ENCODE measurements at regions not wholly inside any gene's neighbourhood (a gene's known extent, or its start where the extent isn't known, plus 50 kb on each side); places are given as distances from the start of the nearest gene placed in this dataset.
"Not testable (repeated sequence)": the region's sequence is repeated elsewhere in the genome, so short reads cannot be mapped to it uniquely, and the experiment has no call there.

DNA sequence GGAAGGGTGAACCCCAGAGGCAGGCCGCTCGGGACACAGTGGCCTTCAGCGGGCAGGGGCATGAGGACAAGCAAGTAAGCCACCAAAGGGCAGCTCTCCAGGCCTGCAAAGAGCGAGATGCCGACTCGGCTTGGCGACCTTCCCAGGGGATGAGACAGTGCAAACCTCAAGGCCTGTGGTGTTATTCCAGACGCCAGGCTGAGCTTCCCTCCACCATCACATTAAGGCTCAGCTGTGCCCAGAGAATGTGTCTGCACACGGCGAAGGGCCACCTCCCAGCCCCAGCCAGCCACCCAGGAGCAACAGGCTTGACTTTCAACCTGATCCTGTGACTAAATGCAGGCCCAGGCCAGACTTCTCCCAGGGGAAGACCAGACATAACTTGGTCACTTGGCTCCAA lies 251.4 kb downstream of the SOX9 start:
- no peak for DNase-seq

GRCh38 chr17:72373910-72374741 lies 253.3 kb downstream of the SOX9 start:
- DNase-seq: no peak

DNA sequence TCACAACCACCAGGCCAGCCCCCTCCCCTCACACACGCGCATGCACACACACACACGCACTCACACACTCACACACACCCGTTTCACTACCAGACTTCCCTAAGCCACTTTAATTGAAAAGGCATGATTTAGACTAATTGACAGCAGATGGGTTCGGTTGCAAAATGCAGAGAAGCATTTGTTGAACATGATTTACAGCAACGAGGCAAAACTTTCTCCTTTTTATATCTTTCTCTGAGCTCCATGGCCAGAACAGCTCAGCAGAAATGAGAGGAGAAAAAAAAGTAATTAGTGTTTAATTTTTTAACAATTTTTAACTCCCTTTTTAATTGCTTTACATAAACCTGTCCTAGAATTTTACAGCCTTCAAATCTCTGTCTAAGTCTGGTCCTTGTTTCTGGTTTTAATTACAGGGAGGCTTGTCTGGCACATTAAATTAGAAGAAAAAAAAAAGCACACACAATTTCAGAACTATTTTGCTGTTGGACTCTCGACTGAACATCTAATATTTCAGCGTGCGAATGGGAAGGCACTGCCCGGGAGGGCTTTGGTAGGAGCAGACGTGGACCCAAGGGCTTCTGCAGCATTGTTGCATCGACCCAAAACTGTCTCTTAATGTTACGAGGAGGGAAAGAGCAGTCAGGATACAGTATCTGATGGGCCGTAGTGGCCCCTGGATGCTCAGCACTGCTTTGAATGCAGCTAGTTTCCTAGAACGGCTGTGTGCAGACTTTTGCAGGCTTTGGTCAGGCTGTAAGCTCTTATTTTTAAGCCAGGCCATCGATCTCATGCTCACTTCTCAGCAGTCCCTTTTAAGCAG lies 255.9 kb downstream of the SOX9 start:
- no peak for DNase-seq

DNA sequence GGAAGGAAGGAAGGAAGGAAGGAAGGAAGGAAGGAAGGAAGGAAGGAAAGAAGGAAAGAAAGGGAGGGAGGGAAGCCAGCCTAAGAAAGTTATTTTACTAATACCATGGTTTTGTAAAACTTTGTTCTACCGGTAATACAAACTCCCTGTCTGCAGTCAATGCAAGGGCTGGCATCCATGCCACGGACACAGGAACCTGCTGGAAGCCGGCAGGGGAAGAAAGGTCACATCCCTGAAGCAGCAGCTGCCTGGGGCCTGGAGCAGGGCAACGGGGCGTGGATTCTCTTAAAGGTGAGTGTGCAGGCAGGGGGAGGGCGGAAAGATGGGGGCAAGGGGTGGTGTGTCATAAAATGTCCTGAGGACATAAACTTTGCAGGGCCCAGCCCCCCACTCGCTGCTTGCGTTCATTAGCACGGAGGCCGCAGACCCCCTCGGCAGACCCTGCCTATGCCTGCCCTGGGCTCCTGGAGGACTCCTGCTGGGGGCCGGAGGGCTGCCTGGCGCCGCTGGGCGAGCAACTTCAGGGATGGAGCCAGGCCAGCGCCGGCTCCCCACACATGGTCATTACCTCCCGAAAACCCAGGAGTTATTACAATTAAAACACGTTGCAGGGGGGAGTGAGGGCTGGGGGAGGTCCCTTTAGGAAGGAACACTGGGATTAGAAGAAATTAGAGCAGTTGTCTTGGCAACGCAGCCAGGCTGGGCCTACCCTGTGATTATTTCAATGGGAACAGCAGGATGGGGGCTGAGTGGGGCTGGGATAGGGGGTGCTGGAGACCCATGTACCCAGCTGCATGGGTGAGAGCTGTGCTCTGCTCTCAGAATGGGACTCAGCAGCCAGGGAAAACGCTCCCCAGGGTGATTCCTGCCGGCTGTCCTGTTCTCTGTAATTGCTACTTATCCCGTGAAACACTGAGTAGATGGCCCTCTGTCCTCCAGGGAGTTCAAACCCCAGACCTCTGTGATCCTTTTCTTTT lies 257.9 kb downstream of the SOX9 start:
- no peak for DNase-seq

- no peak for DNase-seq
These were observed 258.7 kb downstream of the SOX9 start for GRCh38 chr17:72379516-72379915.

GRCh38 chr17:72380120-72380519 lies 259.3 kb downstream of the SOX9 start:
- DNase-seq: no peak

GRCh38 chr17:72380737-72381136 lies 259.9 kb downstream of the SOX9 start:
- no peak for DNase-seq

- DNase-seq: no peak
These were observed 261.0 kb downstream of the SOX9 start for GRCh38 chr17:72381597-72382397.

DNA sequence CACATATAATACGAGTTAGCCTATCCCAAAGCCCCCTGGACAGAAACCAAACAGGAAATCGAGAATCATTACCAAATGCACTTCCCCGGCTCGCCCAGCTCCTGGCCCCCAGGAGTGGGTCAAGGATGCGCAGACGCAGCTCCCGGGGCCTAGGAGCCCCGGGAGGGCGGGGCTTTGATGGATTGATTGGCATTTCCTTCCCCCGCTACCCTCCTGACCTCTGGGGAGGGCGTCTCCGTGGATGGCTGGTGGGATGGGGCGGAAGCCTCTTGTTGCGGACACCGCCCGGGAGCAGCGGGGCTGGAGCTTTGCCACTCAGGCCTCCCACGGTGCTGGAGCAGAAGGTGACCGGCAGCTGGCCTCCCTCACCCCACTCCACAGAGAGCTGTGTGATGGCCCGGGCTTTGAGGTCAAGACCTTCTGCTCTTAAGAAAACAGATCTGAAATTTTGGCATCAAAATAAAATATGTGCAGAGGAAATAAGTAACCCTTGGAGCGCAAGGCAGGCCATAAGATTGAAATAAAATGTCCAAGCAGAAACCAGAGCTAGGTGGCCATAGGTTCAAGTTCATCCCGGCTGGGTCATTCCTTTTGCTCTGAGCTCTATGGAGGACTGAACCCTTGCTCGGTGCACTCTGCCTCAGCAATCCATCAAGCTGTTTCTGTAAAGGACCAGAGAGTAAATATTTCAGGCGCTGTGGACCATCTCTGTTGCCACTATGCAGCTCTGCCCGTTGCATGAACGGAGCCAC lies 262.3 kb downstream of the SOX9 start:
- peak; percentile 47 for DNase-seq

DNA sequence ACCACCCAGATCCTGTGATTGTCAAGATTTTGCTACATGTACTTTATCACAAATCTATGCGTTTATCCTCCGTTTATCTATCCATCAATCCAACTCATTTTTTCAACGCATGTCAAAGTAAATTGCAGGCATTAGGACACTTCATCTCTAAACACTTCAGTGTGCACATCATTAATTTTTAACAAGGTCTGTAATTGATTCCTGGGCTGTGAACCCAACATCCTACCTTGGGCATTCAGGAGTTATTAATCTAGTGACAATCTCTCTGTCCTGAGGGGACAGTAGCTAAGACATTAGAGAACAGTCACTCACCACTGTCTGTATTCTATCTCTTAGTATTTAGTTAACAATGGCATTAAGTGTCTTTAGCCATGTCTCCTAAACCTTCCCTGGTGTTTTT lies 264.7 kb downstream of the SOX9 start:
- DNase-seq: no peak

DNA sequence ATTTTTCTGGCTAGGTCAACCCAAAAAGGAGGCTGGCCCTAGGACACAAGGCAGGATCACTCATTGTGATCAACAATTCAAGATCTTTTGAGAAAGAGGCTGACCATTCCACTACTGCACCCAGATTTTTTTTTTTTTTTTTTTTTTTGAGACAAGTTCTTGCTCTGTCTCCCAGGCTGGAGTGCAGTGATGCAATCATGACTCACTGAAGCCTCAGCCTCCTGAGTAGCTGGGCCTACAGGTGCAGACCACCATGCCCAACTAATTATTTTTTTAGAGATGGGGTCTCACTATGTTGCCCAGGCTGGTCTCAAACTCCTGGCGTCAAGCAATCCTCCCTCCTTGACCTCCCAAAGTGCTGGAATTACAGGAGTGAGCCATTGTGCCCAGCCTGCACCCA lies 265.4 kb downstream of the SOX9 start:
- not testable (repeated sequence) for DNase-seq

GRCh38 chr17:72386619-72387237 lies 265.9 kb downstream of the SOX9 start:
- DNase-seq: no peak

DNA sequence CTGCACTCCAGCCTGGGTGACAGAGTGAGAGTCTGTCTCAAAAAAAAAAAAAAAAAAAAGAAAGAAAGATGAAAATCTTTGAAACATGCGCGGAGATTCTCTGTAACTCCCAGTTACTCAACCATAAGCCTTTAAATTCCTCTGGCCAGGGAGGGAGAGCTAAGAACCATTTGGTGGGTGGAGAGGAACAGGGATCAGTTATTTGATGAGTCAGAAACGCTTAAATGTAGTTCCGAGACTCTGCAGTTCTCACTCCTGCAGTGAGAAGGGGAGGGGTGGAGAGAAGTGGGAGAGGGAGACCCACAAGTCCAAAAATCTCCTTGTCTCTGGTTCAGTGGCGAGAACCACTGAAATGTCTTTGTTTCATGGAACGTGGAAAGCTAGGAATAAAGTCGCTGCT lies 266.7 kb downstream of the SOX9 start:
- peak; percentile 33 for DNase-seq

DNA sequence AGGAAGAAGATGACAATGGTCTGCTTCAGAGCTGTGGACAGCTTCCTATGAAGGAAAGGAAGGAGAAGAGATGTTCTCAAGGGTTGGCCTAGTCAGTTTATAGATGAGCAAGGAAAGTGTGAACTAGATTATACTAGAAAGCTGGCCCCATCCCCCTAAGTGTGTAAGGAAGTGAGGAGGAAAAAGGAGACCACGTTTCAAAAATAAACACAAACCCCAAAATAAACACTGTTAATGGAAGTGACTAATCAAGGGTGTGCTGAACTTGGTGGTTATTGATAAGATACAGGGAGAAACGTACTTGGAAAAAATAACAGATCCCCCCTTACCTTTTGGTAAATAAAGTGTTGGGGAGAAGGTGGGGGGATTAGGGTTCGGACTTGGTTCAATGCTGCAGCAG lies 267.1 kb downstream of the SOX9 start:
- DNase-seq: no peak

- DNase-seq: no peak
These were observed 268.1 kb downstream of the SOX9 start for GRCh38 chr17:72388765-72389473.

- DNase-seq: no peak
These were observed 270.1 kb downstream of the SOX9 start for GRCh38 chr17:72390675-72391508.

GRCh38 chr17:72392056-72393010 lies 271.5 kb downstream of the SOX9 start:
- DNase-seq: no peak

GRCh38 chr17:72393553-72393952 lies 272.7 kb downstream of the SOX9 start:
- no peak for DNase-seq
